ENCODE measurements at regions not wholly inside any gene's neighbourhood (a gene's known extent, or its start where the extent isn't known, plus 50 kb on each side); places are given as distances from the start of the nearest gene placed in this dataset.

DNA sequence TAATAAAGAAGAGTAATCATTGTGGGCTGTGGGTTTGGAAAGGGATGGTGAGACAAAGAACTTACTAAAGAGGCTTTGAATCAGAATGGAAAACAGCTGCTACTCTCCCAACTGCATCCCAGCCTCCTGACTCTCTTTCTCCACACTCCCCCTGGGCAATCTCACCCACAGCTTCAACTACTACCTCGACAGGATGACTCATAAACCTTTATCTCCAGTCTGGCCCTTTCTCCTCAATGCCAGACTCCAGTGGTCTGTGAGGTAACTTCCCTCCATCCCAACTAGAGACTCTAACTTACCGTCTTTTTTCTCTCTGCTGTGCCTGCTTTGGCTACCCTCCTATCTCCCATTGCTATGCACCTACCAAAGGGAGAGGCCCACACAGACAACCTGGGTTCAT lies 135.3 kb upstream of the RREB1 start:
- H3K27me3 ChIP-seq (ENCODE audit: control insufficient read depth in 5 of 5, insufficient read depth in 4 of 5, low read length in 5 of 5): no peaks in the 10 kb centered on the region
- no peak overlapping the region for H3K4me3 ChIP-seq (ENCODE audit: low read depth in 1 of 5, low read length in 5 of 5)
- H3K4me1 ChIP-seq (ENCODE audit: control insufficient read depth in 5 of 5, insufficient read depth in 5 of 5, low read length in 5 of 5): peaks cover 0 to 6% (median 0%) of the 10 kb centered on the region in 5 donors
- no peak overlapping the region for H3K27ac ChIP-seq (ENCODE audit: low read depth, low read length)
- no peaks in the 10 kb centered on the region for H3K36me3 ChIP-seq (ENCODE audit: control insufficient read depth in 5 of 5, insufficient read depth in 5 of 5, low read length in 5 of 5)
- no peak overlapping the region for H3K9ac ChIP-seq (ENCODE audit: low read length in 5 of 5)
- H3K9me3 ChIP-seq (ENCODE audit: control insufficient read depth in 5 of 5, low read length in 5 of 5): no peaks in the 10 kb centered on the region

DNA sequence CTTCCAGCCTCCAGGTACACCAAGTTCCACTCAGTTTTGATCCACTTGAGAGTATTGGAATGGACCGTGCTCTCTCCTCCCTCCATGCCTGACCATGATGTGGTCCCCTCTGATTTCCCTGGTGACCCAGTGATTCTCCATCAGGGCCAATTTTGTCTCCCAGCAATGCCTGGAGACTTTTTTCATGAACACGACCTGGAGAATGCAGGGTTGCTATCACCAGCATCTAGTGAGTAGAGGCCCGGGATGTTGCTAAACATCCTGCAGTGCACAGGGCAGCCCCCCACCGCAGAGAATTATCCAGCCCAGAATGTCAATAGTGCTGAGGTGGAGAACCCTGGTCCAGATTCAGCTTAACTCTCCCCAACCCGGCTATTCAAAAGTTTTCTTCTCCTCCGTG lies 134.0 kb upstream of the RREB1 start:
- Histone ChIP-seq H3K9ac (ENCODE audit: low read length in 5 of 5) (no peak overlapping the region), H3K27me3 (ENCODE audit: control insufficient read depth in 5 of 5, insufficient read depth in 4 of 5, low read length in 5 of 5) (no peaks in the 10 kb centered on the region), H3K4me3 (ENCODE audit: low read depth in 1 of 5, low read length in 5 of 5) (no peak overlapping the region), H3K4me1 (ENCODE audit: control insufficient read depth in 5 of 5, insufficient read depth in 5 of 5, low read length in 5 of 5) (peaks cover 0 to 6% (median 0%) of the 10 kb centered on the region in 5 donors), H3K9me3 (ENCODE audit: control insufficient read depth in 5 of 5, low read length in 5 of 5) (no peaks in the 10 kb centered on the region), H3K27ac (ENCODE audit: low read depth, low read length) (no peak overlapping the region), H3K36me3 (ENCODE audit: control insufficient read depth in 5 of 5, insufficient read depth in 5 of 5, low read length in 5 of 5) (no peaks in the 10 kb centered on the region)

DNA sequence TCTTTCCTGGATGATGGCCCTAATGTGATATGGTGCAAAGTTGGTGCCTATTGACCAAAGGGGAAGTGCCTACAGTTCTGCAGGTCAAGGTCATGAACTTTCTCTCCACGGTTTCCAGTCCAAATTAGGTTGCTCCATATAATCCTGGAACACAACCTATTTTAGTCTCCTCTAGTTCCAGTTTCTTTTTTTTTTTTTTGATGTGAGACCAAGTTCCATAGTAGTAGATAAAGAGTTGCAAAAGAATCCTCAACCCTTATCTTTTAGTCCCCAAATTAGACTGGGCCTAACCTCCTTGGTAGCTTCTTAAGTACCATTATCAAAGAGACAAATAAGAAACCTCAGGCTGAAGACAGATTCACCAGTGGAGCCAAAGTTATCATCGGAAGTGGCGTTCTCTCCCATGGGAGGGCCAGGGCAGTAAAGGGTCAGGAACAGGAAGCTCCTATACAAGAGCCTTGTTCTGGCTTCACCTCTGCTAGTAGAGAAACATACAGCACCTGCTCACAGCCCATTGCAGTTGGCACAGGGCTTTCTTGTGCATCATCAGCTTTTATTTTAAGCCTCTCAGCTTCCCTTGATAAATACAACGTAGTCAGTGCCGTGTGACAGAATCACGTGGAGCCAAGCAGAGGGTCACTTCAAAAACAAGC lies 132.2 kb upstream of the RREB1 start:
- no peak overlapping the region for H3K27ac ChIP-seq (ENCODE audit: low read depth, low read length)
- H3K4me1 ChIP-seq (ENCODE audit: control insufficient read depth in 5 of 5, insufficient read depth in 5 of 5, low read length in 5 of 5): peaks cover 0 to 6% (median 0%) of the 10 kb centered on the region in 5 donors
- no peaks in the 10 kb centered on the region for H3K36me3 ChIP-seq (ENCODE audit: control insufficient read depth in 5 of 5, insufficient read depth in 5 of 5, low read length in 5 of 5)
- no peak overlapping the region for H3K4me3 ChIP-seq (ENCODE audit: low read depth in 1 of 5, low read length in 5 of 5)
- no peaks in the 10 kb centered on the region for H3K9me3 ChIP-seq (ENCODE audit: control insufficient read depth in 5 of 5, low read length in 5 of 5)
- H3K27me3 ChIP-seq (ENCODE audit: control insufficient read depth in 5 of 5, insufficient read depth in 4 of 5, low read length in 5 of 5): no peaks in the 10 kb centered on the region
- H3K9ac ChIP-seq (ENCODE audit: low read length in 5 of 5): no peak overlapping the region

DNA sequence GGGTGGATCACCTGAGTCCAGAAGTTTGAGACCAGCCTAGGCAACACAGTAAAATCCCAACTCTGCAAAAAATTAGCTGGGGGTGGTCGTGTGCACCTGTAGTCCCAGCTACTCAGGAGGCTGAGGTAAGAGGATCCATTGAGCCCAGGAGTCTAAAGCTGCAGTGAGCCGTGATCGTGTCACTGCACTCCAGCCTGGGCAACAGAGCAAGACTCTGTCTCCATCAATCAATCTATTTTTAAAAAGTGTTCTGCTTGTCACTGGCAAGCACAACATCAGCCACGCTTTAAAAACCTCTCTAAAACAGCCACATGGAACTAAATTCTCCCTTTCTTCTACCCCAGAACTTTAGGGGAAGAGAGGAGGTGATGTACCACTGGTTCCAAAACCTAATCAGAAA lies 131.6 kb upstream of the RREB1 start:
- Histone ChIP-seq H3K27ac (ENCODE audit: low read depth, low read length) (no peak overlapping the region), H3K27me3 (ENCODE audit: control insufficient read depth in 5 of 5, insufficient read depth in 4 of 5, low read length in 5 of 5) (no peaks in the 10 kb centered on the region), H3K9ac (ENCODE audit: low read length in 5 of 5) (no peak overlapping the region), H3K4me1 (ENCODE audit: control insufficient read depth in 5 of 5, insufficient read depth in 5 of 5, low read length in 5 of 5) (peaks cover 0 to 6% (median 0%) of the 10 kb centered on the region in 5 donors), H3K4me3 (ENCODE audit: low read depth in 1 of 5, low read length in 5 of 5) (no peak overlapping the region), H3K9me3 (ENCODE audit: control insufficient read depth in 5 of 5, low read length in 5 of 5) (no peaks in the 10 kb centered on the region), H3K36me3 (ENCODE audit: control insufficient read depth in 5 of 5, insufficient read depth in 5 of 5, low read length in 5 of 5) (no peaks in the 10 kb centered on the region)

DNA sequence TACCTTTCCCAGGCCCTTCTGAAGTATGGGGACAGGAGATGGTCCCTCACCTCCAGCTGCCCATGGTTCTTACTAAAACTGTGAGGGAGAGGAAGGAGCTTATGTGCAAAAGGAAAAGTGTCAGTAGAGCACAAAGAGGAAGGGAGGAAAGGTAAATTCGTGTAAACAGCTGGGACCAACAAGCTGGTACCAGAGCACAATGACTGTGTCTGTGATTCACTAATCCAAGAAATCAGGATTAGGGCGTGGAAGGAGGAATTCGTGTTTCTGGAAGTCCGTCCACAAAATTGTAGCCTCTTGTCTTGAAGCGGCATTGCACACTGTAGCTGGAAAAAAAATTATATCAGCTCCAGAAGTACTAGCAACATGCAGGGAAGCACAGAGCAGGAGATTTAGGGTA lies 129.0 kb upstream of the RREB1 start:
- H3K27me3 ChIP-seq (ENCODE audit: control insufficient read depth in 5 of 5, insufficient read depth in 4 of 5, low read length in 5 of 5): no peaks in the 10 kb centered on the region
- H3K4me1 ChIP-seq (ENCODE audit: control insufficient read depth in 5 of 5, insufficient read depth in 5 of 5, low read length in 5 of 5): peaks cover 0 to 6% (median 0%) of the 10 kb centered on the region in 5 donors
- H3K9me3 ChIP-seq (ENCODE audit: control insufficient read depth in 5 of 5, low read length in 5 of 5): no peaks in the 10 kb centered on the region
- no peak overlapping the region for H3K9ac ChIP-seq (ENCODE audit: low read length in 5 of 5)
- no peaks in the 10 kb centered on the region for H3K36me3 ChIP-seq (ENCODE audit: control insufficient read depth in 5 of 5, insufficient read depth in 5 of 5, low read length in 5 of 5)
- no peak overlapping the region for H3K27ac ChIP-seq (ENCODE audit: low read depth, low read length)
- no peak overlapping the region for H3K4me3 ChIP-seq (ENCODE audit: low read depth in 1 of 5, low read length in 5 of 5)

DNA sequence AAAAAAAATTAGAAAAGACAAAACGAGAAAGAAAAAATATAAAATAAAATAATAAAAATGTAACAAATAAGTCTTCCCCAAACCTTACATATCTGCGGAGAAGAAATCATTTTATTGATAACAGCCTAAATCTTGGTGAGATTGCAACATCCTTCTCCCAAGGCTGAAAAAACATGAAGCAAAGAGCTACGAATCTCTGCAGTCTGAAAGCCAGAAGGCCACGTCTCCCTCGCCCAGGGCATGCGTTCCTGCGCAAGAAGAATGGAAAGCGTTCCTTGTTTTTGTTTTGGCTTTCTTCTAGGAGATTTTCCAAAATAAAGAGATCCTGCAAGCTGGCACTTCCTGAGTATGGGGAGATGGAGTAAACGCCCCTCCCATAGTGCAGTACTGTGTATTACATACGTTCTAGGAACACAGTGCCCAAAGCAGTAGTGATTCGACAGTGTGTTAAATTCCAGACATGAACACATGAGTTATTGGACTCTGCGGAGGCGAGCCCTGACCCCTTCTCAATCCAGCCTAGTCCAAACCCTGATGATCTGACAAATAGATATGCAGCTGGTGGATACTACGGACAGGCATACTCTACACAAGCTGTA lies 126.7 kb upstream of the RREB1 start:
- H3K27ac ChIP-seq (ENCODE audit: low read depth, low read length): no peak overlapping the region
- H3K4me3 ChIP-seq (ENCODE audit: low read depth in 1 of 5, low read length in 5 of 5): no peak overlapping the region
- no peaks in the 10 kb centered on the region for H3K27me3 ChIP-seq (ENCODE audit: control insufficient read depth in 5 of 5, insufficient read depth in 4 of 5, low read length in 5 of 5)
- peaks cover 0 to 8% (median 5%) of the 10 kb centered on the region in 5 donors for H3K4me1 ChIP-seq (ENCODE audit: control insufficient read depth in 5 of 5, insufficient read depth in 5 of 5, low read length in 5 of 5)
- H3K9me3 ChIP-seq (ENCODE audit: control insufficient read depth in 5 of 5, low read length in 5 of 5): no peaks in the 10 kb centered on the region
- H3K9ac ChIP-seq (ENCODE audit: low read length in 5 of 5): no peak overlapping the region
- H3K36me3 ChIP-seq (ENCODE audit: control insufficient read depth in 5 of 5, insufficient read depth in 5 of 5, low read length in 5 of 5): no peaks in the 10 kb centered on the region

DNA sequence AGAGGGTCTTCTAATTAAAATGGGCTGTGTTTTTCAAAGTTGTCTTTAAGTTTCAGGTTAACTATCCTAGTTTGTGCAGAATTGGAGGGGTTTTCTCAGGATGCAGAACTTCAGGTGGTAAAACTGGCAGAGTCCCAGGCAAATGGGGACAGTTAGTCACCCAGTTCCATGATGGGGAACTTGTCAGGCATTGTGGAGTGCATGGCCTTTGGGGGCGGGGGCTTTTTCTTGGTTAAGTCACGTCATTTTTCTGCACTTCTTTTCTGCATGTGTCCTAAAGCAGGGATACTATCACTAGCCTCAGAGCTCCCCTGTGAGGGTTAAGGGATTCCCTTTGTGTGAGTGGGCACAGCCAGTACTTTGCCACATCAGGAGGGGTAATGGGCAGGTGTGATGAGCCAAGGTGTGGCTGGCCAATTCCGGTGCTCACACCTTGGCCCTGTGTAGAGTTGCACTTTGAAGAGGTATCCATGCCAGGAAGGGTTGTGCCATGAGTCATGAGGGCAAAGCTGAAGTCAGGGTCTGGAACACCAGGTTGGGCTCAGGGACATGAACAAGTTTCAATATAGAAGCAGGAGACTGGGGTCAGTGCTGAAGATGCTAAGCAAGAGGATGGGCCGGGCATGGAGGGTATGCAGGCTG lies 126.0 kb upstream of the RREB1 start:
- no peaks in the 10 kb centered on the region for H3K9me3 ChIP-seq (ENCODE audit: control insufficient read depth in 5 of 5, low read length in 5 of 5)
- H3K9ac ChIP-seq (ENCODE audit: low read length in 5 of 5): no peak overlapping the region
- peaks cover 0 to 8% (median 5%) of the 10 kb centered on the region in 5 donors for H3K4me1 ChIP-seq (ENCODE audit: control insufficient read depth in 5 of 5, insufficient read depth in 5 of 5, low read length in 5 of 5)
- no peaks in the 10 kb centered on the region for H3K27me3 ChIP-seq (ENCODE audit: control insufficient read depth in 5 of 5, insufficient read depth in 4 of 5, low read length in 5 of 5)
- no peak overlapping the region for H3K27ac ChIP-seq (ENCODE audit: low read depth, low read length)
- H3K36me3 ChIP-seq (ENCODE audit: control insufficient read depth in 5 of 5, insufficient read depth in 5 of 5, low read length in 5 of 5): no peaks in the 10 kb centered on the region
- no peak overlapping the region for H3K4me3 ChIP-seq (ENCODE audit: low read depth in 1 of 5, low read length in 5 of 5)

DNA sequence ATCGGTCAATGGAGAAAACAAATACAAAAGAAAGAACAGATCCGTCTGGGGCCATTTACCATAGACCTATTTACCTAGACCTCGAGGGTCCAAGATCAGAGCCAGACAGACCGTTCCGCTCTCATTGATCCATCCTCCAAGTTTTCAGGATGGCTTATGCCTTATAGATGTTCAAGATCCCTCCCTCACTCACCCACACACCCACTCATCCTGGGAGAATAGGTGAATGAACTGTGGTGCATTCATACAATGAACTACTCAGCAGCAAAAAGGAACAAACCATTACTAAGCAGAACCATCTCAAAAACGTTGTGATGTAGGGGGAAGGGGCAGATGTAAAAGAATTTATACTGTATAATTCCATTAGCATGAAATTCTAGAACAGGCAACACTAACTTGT lies 125.1 kb upstream of the RREB1 start:
- H3K36me3 ChIP-seq (ENCODE audit: control insufficient read depth in 5 of 5, insufficient read depth in 5 of 5, low read length in 5 of 5): no peaks in the 10 kb centered on the region
- no peak overlapping the region for H3K4me3 ChIP-seq (ENCODE audit: low read depth in 1 of 5, low read length in 5 of 5)
- no peaks in the 10 kb centered on the region for H3K9me3 ChIP-seq (ENCODE audit: control insufficient read depth in 5 of 5, low read length in 5 of 5)
- H3K27ac ChIP-seq (ENCODE audit: low read depth, low read length): no peak overlapping the region
- peaks cover 0 to 8% (median 5%) of the 10 kb centered on the region in 5 donors for H3K4me1 ChIP-seq (ENCODE audit: control insufficient read depth in 5 of 5, insufficient read depth in 5 of 5, low read length in 5 of 5)
- no peak overlapping the region for H3K9ac ChIP-seq (ENCODE audit: low read length in 5 of 5)
- no peaks in the 10 kb centered on the region for H3K27me3 ChIP-seq (ENCODE audit: control insufficient read depth in 5 of 5, insufficient read depth in 4 of 5, low read length in 5 of 5)

DNA sequence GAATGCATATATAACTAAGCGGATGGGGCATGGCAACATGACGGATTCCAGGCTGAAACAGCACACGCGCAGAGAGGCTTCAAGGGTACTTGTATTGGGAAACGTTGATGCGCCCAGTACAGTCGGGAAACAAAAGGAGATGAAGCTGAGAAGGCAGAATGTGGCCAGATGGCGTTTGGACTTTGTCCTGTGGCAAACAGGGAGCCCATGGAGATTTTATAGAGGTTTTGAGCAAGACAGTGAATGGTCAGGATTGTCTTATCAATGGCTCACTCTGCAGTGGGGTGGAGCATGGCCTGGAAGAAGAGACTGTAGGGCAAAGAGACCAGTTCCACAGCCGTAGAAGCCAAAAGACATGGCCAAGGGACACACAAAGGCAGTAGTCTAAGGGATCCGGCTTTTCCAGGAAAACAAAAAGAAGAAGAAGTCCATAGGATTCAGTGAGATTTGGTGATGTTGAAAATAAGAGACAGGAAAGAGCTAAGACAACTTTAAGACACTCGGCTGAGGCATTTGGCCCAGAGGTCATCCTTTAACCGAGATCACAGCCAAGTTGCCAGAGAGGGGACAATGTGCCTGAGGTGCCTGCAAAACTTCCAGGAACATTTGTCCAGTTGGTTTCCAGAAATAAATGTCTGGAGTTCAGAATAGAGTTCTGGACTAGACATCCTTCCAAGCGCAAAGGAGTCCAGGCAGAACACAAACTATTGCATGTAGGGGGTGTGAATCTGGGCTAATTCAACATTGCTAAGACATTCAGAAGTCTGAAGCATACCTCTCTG lies 123.0 kb upstream of the RREB1 start:
- H3K9me3 ChIP-seq (ENCODE audit: control insufficient read depth in 5 of 5, low read length in 5 of 5): no peaks in the 10 kb centered on the region
- H3K36me3 ChIP-seq (ENCODE audit: control insufficient read depth in 5 of 5, insufficient read depth in 5 of 5, low read length in 5 of 5): no peaks in the 10 kb centered on the region
- no peaks in the 10 kb centered on the region for H3K27me3 ChIP-seq (ENCODE audit: control insufficient read depth in 5 of 5, insufficient read depth in 4 of 5, low read length in 5 of 5)
- peaks cover 0 to 8% (median 5%) of the 10 kb centered on the region in 5 donors for H3K4me1 ChIP-seq (ENCODE audit: control insufficient read depth in 5 of 5, insufficient read depth in 5 of 5, low read length in 5 of 5)
- no peak overlapping the region for H3K27ac ChIP-seq (ENCODE audit: low read depth, low read length)
- H3K4me3 ChIP-seq (ENCODE audit: low read depth in 1 of 5, low read length in 5 of 5): no peak overlapping the region
- H3K9ac ChIP-seq (ENCODE audit: low read length in 5 of 5): no peak overlapping the region

DNA sequence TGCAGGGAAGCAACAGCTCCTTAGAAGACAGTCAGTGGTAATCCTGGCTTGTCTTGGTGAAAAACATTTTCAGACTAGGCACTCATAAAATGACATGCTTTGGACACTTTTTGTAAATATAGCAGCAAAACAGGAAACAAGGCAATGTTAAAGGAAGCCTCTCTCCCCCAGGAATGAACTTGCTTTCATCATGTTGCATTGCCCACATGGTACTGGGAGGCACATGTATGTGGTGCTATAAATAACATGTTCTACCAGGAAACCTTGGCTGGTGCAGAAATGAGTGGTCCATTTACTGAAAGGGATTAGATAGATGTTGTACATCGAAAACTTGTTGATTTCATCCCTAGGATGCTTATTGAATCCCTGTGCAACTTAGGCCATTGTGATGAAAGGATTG lies 121.4 kb upstream of the RREB1 start:
- no peak overlapping the region for H3K4me3 ChIP-seq (ENCODE audit: low read depth in 1 of 5, low read length in 5 of 5)
- H3K36me3 ChIP-seq (ENCODE audit: control insufficient read depth in 5 of 5, insufficient read depth in 5 of 5, low read length in 5 of 5): no peaks in the 10 kb centered on the region
- H3K27me3 ChIP-seq (ENCODE audit: control insufficient read depth in 5 of 5, insufficient read depth in 4 of 5, low read length in 5 of 5): no peaks in the 10 kb centered on the region
- peaks cover 0 to 8% (median 5%) of the 10 kb centered on the region in 5 donors for H3K4me1 ChIP-seq (ENCODE audit: control insufficient read depth in 5 of 5, insufficient read depth in 5 of 5, low read length in 5 of 5)
- H3K9ac ChIP-seq (ENCODE audit: low read length in 5 of 5): no peak overlapping the region
- no peaks in the 10 kb centered on the region for H3K9me3 ChIP-seq (ENCODE audit: control insufficient read depth in 5 of 5, low read length in 5 of 5)
- H3K27ac ChIP-seq (ENCODE audit: low read depth, low read length): no peak overlapping the region

Data from subcutaneous abdominal adipose tissue (tissue), 5 donors.